ENCODE measurements at regions not wholly inside any gene's neighbourhood (a gene's known extent, or its start where the extent isn't known, plus 50 kb on each side); places are given as distances from the start of the nearest gene placed in this dataset.

GRCh38 chr13:34351134-34351533 is 533.2 kb downstream of the RFC3 start:
- peaks cover 0 to 22% (median 0%) of the 10 kb centered on the region in 3 donors for H3K4me1 ChIP-seq
- H3K27ac ChIP-seq, result no peak overlapping the region
- no peaks in the 10 kb centered on the region for H3K9me3 ChIP-seq
- 85 to 92% methylated on average over 3 of the region's 3 CpGs for WGBS, 2 donors
- FAIRE-seq (no peak), ATAC-seq (no peak), DNase-seq (no peak)
- TF ChIP-seq CTCF (IDR thresholded peaks at IDR 0.05), result no peak
- H3K4me3 ChIP-seq, result no peak overlapping the region
- H3K36me3 ChIP-seq, result no peaks in the 10 kb centered on the region
- intact Hi-C loops (cut with DNase I), result no loop called here
- H3K27me3 ChIP-seq, result no peaks in the 10 kb centered on the region

DNA sequence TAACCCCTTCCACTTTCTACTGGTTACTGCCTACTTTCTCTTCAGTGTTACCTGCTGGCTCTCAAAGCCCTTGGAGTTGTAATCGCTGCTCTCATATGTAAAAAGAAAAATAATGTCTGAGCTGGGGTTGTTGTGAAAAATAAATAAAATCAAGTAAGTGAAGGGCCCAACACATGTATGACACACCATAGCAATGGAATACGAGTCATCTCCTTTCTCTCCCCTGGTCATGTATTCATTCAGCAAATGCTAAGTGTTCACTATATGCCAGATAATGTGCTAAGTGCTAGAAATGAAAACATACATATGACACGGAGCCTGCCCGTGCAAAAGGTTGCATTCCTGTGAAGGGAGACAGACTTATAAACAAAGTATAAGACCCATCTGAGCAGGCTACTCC is 535.0 kb downstream of the RFC3 start:
- DNase-seq (no peak), FAIRE-seq (no peak), ATAC-seq (no peak)
- TF ChIP-seq CTCF (IDR thresholded peaks at IDR 0.05), result no peak
- Histone ChIP-seq H3K9me3 (no peaks in the 10 kb centered on the region), H3K36me3 (no peaks in the 10 kb centered on the region), H3K4me1 (peaks cover 0 to 14% (median 0%) of the 10 kb centered on the region in 3 donors), H3K27me3 (no peaks in the 10 kb centered on the region), H3K27ac (no peak overlapping the region), H3K4me3 (no peak overlapping the region)
- WGBS, 2 donors, result 86 to 91% methylated on average over 4 of the region's 4 CpGs
- intact Hi-C loops (cut with DNase I), result no loop called here

DNA sequence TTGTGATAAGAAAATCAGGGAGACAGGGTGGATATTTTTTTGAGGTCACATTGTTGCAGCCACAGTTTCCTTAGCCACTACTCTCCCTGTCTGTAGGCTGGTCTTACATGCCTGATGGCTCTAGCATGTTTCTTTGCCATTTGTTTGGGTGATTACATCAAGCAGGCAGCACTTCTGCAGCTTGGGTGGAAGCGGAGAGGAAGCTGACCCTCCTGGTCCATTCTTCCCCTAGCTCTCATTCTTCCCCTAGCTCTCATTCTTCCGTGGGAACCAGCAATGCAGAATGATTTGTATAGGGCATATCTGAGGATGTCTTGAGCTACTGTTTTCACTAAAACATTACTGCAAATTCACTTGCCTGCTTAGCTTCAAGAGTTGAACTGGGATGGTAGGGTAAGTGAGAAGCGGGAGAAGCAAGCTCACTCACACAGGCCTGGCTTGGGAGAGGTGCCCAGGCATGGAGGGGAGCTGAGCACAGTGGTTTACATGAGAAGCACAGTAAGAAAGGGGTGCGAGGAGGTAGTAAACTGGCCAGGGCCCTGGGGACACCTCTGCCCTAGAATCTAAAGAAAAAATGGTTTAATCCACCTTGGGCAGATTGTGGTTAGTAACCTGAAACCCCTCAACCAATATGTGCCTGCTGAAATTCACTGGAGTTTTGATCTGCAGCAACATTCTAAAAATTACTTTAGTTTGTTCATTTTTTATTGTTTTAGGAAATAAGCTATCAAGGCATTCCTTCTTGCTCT is 538.9 kb downstream of the RFC3 start:
- Histone ChIP-seq H3K27ac (no peak overlapping the region), H3K9me3 (no peaks in the 10 kb centered on the region), H3K4me3 (no peak overlapping the region), H3K4me1 (no peaks in the 10 kb centered on the region), H3K27me3 (no peaks in the 10 kb centered on the region), H3K36me3 (no peaks in the 10 kb centered on the region)
- TF ChIP-seq CTCF (IDR thresholded peaks at IDR 0.05), result no peak
- DNase-seq, result no peak
- intact Hi-C loops (cut with DNase I), result no loop called here
- WGBS, 2 donors, result 87 to 89% methylated on average over 4 of the region's 4 CpGs
- ATAC-seq, result no peak
- no peak for FAIRE-seq

GRCh38 chr13:34357435-34358232 is 539.7 kb downstream of the RFC3 start:
- ATAC-seq (peak in 2 of 4 donors; percentile 27 to 37), DNase-seq (no peak), FAIRE-seq (no peak)
- Histone ChIP-seq H3K36me3 (no peaks in the 10 kb centered on the region), H3K4me1 (no peaks in the 10 kb centered on the region), H3K27me3 (no peaks in the 10 kb centered on the region), H3K4me3 (no peak overlapping the region), H3K9me3 (no peaks in the 10 kb centered on the region), H3K27ac (no peak overlapping the region)
- intact Hi-C loops (cut with DNase I), result no loop called here
- WGBS, 2 donors, result 58 to 62% methylated on average over 10 of the region's 10 CpGs
- TF ChIP-seq CTCF (IDR thresholded peaks at IDR 0.05), result no peak

All from pancreas (tissue), 10 donors.